HG02970 (cell line): ENCODE measurements at regions not wholly inside any gene's neighbourhood (a gene's known extent, or its start where the extent isn't known, plus 50 kb on each side); places are given as distances from the start of the nearest gene placed in this dataset.

ENCODE experiments used
- ATAC-seq: cut with Tn5 transposase; IDR thresholded peaks from one replicate; pipeline ENCODE4 v1.9.1; 2021; ENCODE audit warnings: mild to moderate bottlenecking, moderate library complexity, moderate number of reproducible peaks; ENCODE audit not compliant: unreplicated experiment, low FRiP score

- no peak for ATAC-seq
Observed at GRCh38 chr2:47620770-47621437, 50.1 kb upstream of the KCNK12 start.
